COLO668 (cell line): ENCODE measurements at regions not wholly inside any gene's neighbourhood (a gene's known extent, or its start where the extent isn't known, plus 50 kb on each side); places are given as distances from the start of the nearest gene placed in this dataset.
"Not testable (repeated sequence)": the region's sequence is repeated elsewhere in the genome, so short reads cannot be mapped to it uniquely, and the experiment has no call there.

Source experiments
- DNase-seq: peaks from one replicate; lab custom pipeline; 2025; ENCODE audit not compliant: unreplicated experiment; lab: John Stamatoyannopoulos, UW

DNA sequence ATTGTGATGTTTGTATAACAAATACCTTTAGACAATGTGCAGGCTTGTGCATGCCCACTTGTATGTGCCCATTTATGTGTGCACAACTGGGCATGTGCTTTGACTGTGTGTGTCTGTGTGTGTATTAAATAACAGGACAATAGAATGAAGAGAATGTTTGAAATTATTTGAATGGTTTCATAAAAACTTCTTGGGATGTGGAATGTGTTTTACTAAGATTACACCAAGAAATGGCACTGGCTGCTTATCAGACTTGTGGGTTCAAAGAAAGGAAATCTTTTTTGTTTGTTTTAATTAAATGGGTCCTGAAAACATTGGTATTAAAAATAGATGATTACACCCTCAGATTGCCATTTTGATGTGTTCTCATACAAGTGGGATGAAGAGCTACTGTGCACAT, 191.6 kb upstream of the CCN2 start:
- DNase-seq, result no peak

DNA sequence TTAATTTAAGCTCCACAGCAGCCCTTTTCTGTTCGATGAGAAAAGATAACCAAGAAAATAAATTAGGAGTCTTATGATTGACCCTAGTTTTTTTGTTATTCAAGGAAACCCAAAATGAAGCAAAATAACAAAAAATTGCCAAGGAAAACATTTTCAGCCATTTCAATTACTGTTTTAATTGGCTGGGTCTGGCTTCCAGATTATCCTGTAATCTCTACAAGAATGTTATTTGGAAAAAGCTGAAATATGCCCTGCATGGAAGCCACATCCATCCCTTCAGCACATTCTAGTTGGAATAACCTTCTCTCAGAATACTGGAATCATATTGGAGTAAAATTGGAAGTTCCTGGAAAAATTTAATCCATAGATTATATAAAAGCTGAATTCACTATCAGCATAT, 191.1 kb upstream of the CCN2 start:
- DNase-seq, result no peak

DNA sequence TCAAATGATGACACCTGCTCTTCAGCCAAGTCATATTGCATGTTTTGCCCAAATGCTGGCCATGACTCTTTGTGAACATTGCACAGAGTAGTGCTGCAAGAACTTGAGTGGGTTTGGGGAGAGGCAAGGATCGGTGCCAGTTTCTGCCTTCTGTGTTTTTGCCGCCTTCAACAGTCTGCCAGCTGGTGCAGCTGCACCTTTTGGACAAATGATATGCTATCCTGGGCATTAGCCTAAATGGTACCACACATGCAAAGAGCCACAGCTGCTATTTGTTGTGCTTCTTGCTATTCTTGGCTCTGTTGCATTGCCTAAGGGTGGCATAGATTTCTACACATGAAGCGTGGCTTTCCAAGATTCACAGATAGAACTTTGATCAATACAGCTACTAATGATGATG, 189.0 kb upstream of the CCN2 start:
- DNase-seq, result no peak

DNA sequence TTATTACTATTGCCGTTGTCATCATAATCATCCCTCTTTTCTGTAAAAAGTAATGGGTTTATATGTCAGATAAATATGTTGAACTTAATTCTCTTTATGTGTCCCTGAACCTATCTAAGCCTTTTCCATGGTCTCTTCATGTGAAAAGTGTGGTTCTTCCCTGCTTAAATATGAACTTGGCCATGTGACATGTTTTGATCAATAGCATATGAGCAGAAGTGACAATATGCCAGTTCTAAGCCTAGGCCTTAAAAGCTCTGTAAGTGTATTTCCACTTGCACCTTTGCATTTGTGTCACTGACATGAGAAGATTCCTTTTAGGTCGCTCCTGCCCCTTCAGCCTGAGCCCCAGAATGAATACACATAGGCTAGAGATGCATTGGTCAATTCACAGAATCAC, 188.4 kb upstream of the CCN2 start:
- DNase-seq, result no peak

DNA sequence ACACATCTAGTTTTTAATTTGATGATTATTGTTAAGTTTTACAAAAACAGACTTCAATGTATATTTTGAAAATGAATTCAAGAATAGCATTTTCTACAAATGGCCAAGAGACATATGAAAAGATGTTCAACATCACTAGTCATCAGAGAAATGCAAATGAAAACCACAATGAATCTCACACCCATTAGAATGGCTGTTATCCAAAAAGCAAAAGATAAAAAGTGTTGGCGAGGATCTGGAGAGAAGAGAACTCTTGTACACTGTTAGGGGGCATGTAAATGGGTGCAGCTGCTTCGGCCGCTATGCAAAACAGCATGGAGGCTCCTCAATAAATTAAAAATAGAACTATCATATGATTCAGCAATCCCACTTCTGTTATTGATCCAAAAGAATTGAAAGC, 185.8 kb upstream of the CCN2 start:
- no peak for DNase-seq

DNA sequence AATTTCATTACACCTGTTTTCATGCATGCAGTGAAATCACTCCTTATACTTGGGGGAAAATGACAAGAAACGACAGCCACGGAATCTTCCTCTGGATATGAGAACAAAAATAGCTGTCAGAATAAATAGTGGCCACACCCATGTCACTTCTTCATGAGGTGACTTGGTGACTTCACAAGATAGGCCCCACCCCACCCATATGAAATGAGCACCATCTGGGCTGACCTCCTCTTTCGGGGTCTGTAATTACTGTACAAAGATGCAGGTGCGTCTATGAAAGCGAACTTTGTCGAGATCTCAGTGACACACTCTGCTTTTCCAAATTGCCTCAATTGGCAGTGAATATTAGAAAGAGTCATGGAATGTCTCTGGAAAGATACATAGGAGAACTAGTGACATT, 184.2 kb upstream of the CCN2 start:
- no peak for DNase-seq

- DNase-seq, result no peak
Observed at GRCh38 chr6:132133736-132134445, 182.7 kb upstream of the CCN2 start.

- DNase-seq, result no peak
Observed at GRCh38 chr6:132132924-132133639, 181.9 kb upstream of the CCN2 start.

DNA sequence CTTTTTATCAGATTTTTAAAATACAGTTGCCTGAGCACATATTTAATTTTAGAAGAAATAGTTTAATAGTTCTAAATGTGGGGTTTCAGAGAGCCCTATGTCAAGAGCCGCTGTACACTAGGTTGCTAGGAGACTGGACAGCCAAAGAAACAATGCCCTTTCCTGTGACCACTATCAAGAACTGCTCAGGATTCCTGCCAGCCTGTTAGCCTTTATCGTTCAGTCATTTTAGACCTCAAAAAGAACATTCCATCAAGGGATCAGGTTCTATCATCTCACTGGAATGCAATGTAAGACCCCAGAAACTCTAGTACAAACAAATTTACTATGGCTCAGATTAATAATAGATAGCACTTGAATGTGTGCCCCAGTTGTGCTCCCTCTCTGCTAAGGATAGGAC, 181.2 kb upstream of the CCN2 start:
- no peak for DNase-seq

- DNase-seq, result no peak
Observed at GRCh38 chr6:132131758-132132157, 180.6 kb upstream of the CCN2 start.

GRCh38 chr6:132131351-132131750, 180.2 kb upstream of the CCN2 start:
- DNase-seq, result no peak

- DNase-seq, result no peak
Observed at GRCh38 chr6:132130626-132131298, 179.6 kb upstream of the CCN2 start.

DNA sequence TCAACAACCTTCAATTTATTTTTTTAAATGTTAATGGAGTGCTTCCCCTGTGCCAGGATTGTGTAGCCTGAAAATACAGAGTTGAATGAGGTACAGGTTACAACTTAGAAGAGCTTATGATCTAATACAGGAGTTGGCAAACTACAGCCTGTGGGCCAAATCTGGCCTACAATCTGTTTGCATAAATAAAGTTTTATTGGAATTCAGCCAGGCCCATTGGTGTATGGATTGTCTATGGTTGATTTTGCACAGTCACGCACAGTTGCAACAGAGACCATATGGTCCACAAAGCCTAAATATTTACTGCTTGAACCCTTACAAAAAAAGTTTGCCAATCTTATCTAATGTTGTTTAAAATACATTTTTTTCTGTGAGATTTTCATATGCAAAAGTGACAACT, 177.3 kb upstream of the CCN2 start:
- DNase-seq, result no peak

GRCh38 chr6:132126150-132126549, 175.0 kb upstream of the CCN2 start:
- no peak for DNase-seq

GRCh38 chr6:132122871-132123270, 171.7 kb upstream of the CCN2 start:
- DNase-seq, result no peak

GRCh38 chr6:132122176-132122575, 171.0 kb upstream of the CCN2 start:
- DNase-seq, result no peak

DNA sequence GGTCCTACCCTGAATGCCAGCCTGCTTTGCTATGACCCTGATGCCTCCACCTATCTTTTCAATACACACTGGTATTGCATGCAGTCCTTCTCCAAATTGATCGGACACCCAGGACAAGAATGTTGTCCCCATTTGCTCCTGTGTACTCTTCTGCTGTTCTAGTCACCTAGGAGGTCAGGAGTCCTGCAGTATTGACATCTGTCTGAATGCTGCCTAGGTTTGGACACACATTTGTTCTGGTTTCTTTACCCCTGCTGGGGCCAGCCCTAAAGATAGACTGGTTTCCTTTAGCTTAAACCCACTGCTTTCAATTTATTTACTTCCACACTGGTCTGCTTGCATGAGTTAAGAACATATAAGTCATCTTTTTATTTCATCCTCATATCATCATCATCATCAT, 167.0 kb upstream of the CCN2 start:
- DNase-seq, result no peak

DNA sequence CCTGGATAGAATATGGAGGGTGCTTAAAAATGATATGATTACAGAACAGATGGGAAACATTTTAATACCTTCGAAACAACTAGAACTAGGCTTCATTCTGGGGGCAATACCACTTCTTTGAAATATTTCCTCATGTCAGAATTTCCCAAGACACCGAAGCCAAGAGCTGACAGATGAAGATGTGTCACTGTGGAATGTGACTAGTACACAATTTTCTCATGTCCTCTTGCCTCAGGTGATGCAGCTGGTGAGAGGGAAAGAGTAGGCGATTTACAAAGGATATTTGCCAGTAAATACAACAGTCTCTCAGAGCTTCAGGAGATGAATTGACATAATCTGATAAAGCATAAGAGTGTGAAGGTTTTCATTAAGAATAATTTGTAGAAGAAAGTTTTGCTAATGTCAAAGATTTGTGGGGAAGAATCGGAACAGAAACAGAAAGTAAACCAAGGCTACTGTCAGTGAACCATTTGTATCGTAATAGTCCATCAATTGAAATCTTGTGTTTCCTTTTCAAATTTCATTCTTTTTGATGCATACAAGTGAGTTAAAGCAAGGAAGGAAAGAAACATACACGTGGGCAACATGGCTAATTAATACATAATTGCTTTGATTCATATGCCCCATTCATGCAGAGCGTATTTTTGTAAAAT, 164.7 kb upstream of the CCN2 start:
- DNase-seq, result no peak

DNA sequence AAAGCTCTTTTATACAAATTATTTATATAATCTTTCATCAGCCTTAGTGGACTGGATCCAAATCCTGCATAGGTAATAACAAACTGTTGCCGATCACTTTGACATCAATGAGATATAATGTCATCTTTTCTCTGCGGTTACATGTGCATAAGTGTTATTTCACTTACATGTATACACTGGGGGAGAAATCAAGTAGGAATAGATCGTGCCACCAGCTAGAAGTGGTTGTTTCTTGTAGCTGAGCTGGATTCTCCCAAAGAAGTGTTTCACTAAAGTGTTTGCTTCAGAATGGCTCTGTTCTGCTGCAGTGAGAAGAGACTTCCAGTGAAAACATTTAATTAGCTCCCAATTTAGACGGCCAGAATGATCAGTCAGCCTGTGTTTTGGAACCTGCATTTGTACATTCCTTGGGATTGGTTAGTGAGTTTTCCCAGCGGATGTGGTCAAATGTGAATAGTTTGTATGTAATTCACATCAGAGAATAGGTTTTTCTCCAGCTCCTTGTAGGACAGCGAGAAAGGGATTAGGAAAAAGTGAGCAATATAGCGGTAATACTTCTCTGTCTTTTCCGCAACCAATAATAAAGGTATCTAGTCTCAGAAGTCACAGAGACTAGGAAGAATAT, 163.1 kb upstream of the CCN2 start:
- DNase-seq, result no peak

- DNase-seq, result not testable (repeated sequence)
Observed at GRCh38 chr6:132109752-132110151, 158.6 kb upstream of the CCN2 start.

DNA sequence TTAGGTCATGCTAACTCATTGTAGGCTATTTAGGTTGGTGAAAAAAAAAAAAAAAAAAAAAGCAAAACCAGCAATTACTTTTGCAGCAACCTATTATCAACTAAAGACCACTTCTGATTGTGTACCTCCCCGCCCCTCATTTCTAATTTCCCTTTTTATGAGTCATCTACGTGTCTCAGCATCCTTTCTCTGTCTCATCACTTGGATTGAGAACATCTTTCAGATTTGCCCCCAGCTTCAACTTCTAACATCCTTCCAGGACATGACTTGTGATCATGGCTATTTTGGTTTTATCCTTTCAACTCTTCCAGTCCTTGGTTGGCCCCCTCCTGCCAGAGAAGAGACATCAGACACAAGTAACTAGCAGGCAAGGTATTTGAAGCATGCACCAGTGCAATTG, 156.7 kb upstream of the CCN2 start:
- no peak for DNase-seq
